SKM-1 treated with dmso at 0.1 percent for 144 hours (cell line): ENCODE measurements at regions not wholly inside any gene's neighbourhood (a gene's known extent, or its start where the extent isn't known, plus 50 kb on each side); places are given as distances from the start of the nearest gene placed in this dataset.
"Not testable (repeated sequence)": the region's sequence is repeated elsewhere in the genome, so short reads cannot be mapped to it uniquely, and the experiment has no call there.

ENCODE experiments used
- DNase-seq: peaks from one replicate; lab custom pipeline; 2025; ENCODE audit not compliant: unreplicated experiment; lab: John Stamatoyannopoulos, UW

GRCh38 chr5:108467563-108467962 lies 85.7 kb upstream of the FBXL17 start:
- no peak for DNase-seq

- no peak for DNase-seq
Observed at GRCh38 chr5:108461628-108462367, 79.9 kb upstream of the FBXL17 start.

GRCh38 chr5:108459769-108460168 lies 77.9 kb upstream of the FBXL17 start:
- no peak for DNase-seq

- DNase-seq = no peak
Observed at GRCh38 chr5:108451269-108451668, 69.4 kb upstream of the FBXL17 start.

GRCh38 chr5:108444130-108444529 lies 62.2 kb upstream of the FBXL17 start:
- not testable (repeated sequence) for DNase-seq

- not testable (repeated sequence) for DNase-seq
Observed at GRCh38 chr5:108442063-108442651, 60.3 kb upstream of the FBXL17 start.

GRCh38 chr5:108437425-108437824 lies 55.5 kb upstream of the FBXL17 start:
- DNase-seq = no peak

- no peak for DNase-seq
Observed at GRCh38 chr5:108436696-108437095, 54.8 kb upstream of the FBXL17 start.

- no peak for DNase-seq
Observed at GRCh38 chr5:108433600-108433999, 51.7 kb upstream of the FBXL17 start.

GRCh38 chr5:108432024-108432423 lies 50.1 kb upstream of the FBXL17 start:
- DNase-seq = no peak
